ENCODE measurements at regions not wholly inside any gene's neighbourhood (a gene's known extent, or its start where the extent isn't known, plus 50 kb on each side); places are given as distances from the start of the nearest gene placed in this dataset.

DNA sequence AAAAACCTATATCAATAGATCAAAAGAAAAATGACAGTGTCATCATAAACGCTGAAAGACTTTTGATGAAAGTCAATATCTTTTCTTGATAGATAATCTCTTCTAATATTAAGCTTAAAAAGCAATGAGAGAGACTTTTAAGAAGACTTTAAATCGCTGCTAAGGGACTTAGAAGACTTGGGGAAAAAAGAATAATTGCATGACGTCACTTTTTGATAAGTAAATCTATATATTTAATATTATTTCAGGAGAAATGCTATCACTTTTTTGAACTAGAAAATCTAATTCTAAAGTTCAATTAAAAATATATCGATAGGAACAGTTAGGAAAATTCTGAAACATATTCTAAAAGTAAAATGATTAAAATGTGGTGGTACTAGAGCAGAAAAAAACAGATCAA, 78.7 kb upstream of the TSHZ2 start:
- TF ChIP-seq, protein P1, sequence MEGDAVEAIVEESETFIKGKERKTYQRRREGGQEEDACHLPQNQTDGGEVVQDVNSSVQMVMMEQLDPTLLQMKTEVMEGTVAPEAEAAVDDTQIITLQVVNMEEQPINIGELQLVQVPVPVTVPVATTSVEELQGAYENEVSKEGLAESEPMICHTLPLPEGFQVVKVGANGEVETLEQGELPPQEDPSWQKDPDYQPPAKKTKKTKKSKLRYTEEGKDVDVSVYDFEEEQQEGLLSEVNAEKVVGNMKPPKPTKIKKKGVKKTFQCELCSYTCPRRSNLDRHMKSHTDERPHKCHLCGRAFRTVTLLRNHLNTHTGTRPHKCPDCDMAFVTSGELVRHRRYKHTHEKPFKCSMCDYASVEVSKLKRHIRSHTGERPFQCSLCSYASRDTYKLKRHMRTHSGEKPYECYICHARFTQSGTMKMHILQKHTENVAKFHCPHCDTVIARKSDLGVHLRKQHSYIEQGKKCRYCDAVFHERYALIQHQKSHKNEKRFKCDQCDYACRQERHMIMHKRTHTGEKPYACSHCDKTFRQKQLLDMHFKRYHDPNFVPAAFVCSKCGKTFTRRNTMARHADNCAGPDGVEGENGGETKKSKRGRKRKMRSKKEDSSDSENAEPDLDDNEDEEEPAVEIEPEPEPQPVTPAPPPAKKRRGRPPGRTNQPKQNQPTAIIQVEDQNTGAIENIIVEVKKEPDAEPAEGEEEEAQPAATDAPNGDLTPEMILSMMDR (IDR thresholded peaks at IDR 0.05): no peak
- no peak overlapping the region for H3K4me3 Mint-ChIP-seq
- no peak for DNase-seq
- peaks cover 16% of the 10 kb centered on the region for H3K9me3 Mint-ChIP-seq
- H3K36me3 Mint-ChIP-seq (ENCODE audit: low read depth): peaks cover 7% of the 10 kb centered on the region
- H3K27me3 Mint-ChIP-seq (ENCODE audit: low read depth, poor library complexity): peaks cover 3% of the 10 kb centered on the region
- H3K4me1 Mint-ChIP-seq: peaks cover 11% of the 10 kb centered on the region
- no peak overlapping the region for H3K27ac Mint-ChIP-seq

DNA sequence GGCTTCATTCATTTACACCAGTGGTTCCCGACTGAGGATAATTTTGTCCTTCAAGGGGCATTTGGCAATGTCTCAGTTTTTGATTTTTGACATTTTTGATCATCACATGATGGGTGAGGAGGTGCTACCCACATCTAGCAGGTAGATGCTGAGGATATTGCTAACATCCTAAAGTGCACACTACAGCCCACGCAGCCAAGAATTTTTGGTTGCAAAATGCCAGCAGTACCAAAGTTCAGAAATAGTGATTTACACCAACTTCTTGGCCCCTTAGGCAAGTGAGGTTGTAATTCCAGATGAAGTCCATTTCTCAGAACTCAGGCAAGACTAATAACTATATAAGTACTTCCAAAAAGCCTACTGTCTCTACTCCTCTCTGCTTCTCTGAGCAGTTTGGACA, 80.1 kb upstream of the TSHZ2 start:
- Mint-ChIP-seq H3K27ac (no peak overlapping the region), H3K4me3 (no peak overlapping the region), H3K36me3 (ENCODE audit: low read depth) (peaks cover 7% of the 10 kb centered on the region), H3K9me3 (peaks cover 8% of the 10 kb centered on the region), H3K27me3 (ENCODE audit: low read depth, poor library complexity) (peaks cover 3% of the 10 kb centered on the region), H3K4me1 (peaks cover 11% of the 10 kb centered on the region)
- TF ChIP-seq, protein P1 (IDR thresholded peaks at IDR 0.05): no peak
- no peak for DNase-seq

DNA sequence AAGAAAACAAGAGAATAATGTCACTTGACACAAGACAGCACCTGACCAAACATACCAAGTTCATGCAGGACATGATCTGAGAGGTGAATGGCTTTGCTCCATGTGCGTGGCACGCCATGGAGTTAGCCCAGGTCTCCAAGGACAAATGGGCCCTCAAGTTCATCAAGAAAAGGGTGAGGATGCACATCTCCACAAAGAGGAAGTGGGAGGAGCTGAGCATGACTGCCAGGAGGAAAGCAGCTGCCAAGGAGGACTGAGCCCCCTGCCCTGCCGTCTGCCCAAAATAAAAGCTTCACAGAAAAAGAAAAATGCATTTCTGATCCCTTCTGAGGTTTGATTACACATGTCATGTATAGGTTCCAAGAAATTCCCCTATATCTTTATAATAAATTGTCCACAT, 82.0 kb upstream of the TSHZ2 start:
- TF ChIP-seq, protein P1 (IDR thresholded peaks at IDR 0.05): no peak
- peaks cover 10% of the 10 kb centered on the region for H3K4me1 Mint-ChIP-seq
- no peaks in the 10 kb centered on the region for H3K9me3 Mint-ChIP-seq
- H3K4me3 Mint-ChIP-seq: no peak overlapping the region
- no peak for DNase-seq
- H3K27ac Mint-ChIP-seq: no peak overlapping the region
- no peaks in the 10 kb centered on the region for H3K36me3 Mint-ChIP-seq (ENCODE audit: low read depth)
- H3K27me3 Mint-ChIP-seq (ENCODE audit: low read depth, poor library complexity): no peaks in the 10 kb centered on the region

DNA sequence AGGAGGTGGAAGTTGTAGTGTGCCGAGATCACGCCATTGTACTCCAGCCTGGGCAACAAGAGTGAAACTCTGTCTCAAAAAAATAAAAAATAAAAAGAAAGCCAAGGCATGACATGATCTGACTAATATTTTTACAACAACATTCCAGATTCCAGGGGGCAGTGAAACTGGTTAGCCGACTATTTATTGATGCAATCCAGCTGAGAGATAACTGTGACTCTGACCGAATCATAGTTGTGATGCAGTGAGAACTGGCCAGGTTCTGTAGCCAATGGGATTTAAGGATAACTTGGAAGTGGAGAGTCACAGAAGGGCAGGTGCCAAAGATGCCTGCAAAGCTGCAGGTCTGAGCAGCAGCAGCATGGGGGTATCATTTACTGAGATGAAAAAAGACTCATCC, 82.9 kb upstream of the TSHZ2 start:
- Mint-ChIP-seq H3K27me3 (ENCODE audit: low read depth, poor library complexity) (no peaks in the 10 kb centered on the region), H3K36me3 (ENCODE audit: low read depth) (no peaks in the 10 kb centered on the region), H3K4me3 (no peak overlapping the region), H3K27ac (no peak overlapping the region), H3K4me1 (peaks cover 5% of the 10 kb centered on the region), H3K9me3 (no peaks in the 10 kb centered on the region)
- TF ChIP-seq, protein P1 (IDR thresholded peaks at IDR 0.05): no peak
- DNase-seq: no peak

DNA sequence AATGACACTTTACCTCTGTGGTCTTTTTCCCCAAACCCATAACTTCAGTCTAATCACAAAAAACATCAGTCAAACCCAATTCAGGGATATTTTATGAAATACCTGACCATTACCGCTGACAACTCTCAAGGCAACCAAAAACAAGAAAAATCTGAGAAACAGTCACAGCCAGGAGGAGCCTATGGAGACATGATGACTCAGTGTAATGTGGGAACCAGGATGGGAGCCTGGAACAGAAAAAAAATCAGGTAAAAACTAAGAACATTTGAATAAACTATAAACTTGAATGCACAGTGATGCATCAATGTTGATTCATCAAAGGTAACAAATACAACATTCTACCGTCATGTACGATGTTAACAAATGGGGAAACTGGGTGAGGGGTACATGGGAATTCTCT, 84.1 kb upstream of the TSHZ2 start:
- H3K27me3 Mint-ChIP-seq (ENCODE audit: low read depth, poor library complexity): no peaks in the 10 kb centered on the region
- H3K27ac Mint-ChIP-seq: no peak overlapping the region
- peaks cover 4% of the 10 kb centered on the region for H3K4me1 Mint-ChIP-seq
- H3K4me3 Mint-ChIP-seq: no peak overlapping the region
- H3K9me3 Mint-ChIP-seq: peaks cover 3% of the 10 kb centered on the region
- TF ChIP-seq, protein P1 (IDR thresholded peaks at IDR 0.05): no peak
- no peaks in the 10 kb centered on the region for H3K36me3 Mint-ChIP-seq (ENCODE audit: low read depth)
- DNase-seq: no peak

DNA sequence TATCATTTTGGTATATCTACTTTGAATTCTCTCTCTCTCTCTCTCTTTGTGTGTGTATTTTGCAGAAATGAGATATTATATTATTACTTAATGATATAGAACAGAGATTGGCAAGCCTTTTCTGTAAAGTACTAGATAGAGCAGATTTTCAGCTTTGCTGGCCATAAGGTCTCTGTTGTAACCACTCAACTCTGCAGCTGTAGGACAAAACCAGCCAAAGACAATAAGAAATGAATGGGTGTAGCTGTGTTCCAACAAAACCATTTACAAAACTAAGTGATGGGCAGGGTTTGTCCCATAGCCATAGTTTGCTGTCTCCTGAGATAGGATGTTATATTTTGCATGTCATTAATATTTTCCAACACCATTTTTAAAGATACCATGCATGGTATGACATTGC, 91.2 kb upstream of the TSHZ2 start:
- peaks cover 17% of the 10 kb centered on the region for H3K9me3 Mint-ChIP-seq
- peaks cover 3% of the 10 kb centered on the region for H3K27me3 Mint-ChIP-seq (ENCODE audit: low read depth, poor library complexity)
- H3K4me1 Mint-ChIP-seq: peaks cover 5% of the 10 kb centered on the region
- peaks cover 8% of the 10 kb centered on the region for H3K36me3 Mint-ChIP-seq (ENCODE audit: low read depth)
- no peak overlapping the region for H3K27ac Mint-ChIP-seq
- DNase-seq: no peak
- TF ChIP-seq, protein P1 (IDR thresholded peaks at IDR 0.05): no peak
- no peak overlapping the region for H3K4me3 Mint-ChIP-seq

Data from nephron progenitor cell (in vitro differentiated cells).